HG03175 (cell line): ENCODE measurements at regions not wholly inside any gene's neighbourhood (a gene's known extent, or its start where the extent isn't known, plus 50 kb on each side); places are given as distances from the start of the nearest gene placed in this dataset.
"Not testable (repeated sequence)": the region's sequence is repeated elsewhere in the genome, so short reads cannot be mapped to it uniquely, and the experiment has no call there.

Experiments used
- ATAC-seq: cut with Tn5 transposase; IDR thresholded peaks from one replicate; pipeline ENCODE4 v1.9.1; 2021; ENCODE audit warnings: mild to moderate bottlenecking, moderate library complexity; ENCODE audit not compliant: unreplicated experiment

- no peak for ATAC-seq
These were observed 593.0 kb downstream of the FRK start for GRCh38 chr6:115467726-115468125.

GRCh38 chr6:115460913-115461312 is 599.8 kb downstream of the FRK start:
- no peak for ATAC-seq

GRCh38 chr6:115456848-115457247 is 603.8 kb downstream of the FRK start:
- no peak for ATAC-seq

GRCh38 chr6:115443825-115444478 is 616.7 kb downstream of the FRK start:
- ATAC-seq, result no peak

- ATAC-seq, result no peak
These were observed 618.4 kb downstream of the FRK start for GRCh38 chr6:115442323-115442722.

- no peak for ATAC-seq
These were observed 619.0 kb downstream of the FRK start for GRCh38 chr6:115441651-115442050.

- ATAC-seq, result no peak
These were observed 645.3 kb downstream of the FRK start for GRCh38 chr6:115415378-115415777.

- ATAC-seq, result not testable (repeated sequence)
These were observed 645.8 kb downstream of the FRK start for GRCh38 chr6:115414916-115415315.

GRCh38 chr6:115411756-115412155 is 648.9 kb downstream of the FRK start:
- ATAC-seq, result no peak

GRCh38 chr6:115404446-115404845 is 656.2 kb downstream of the FRK start:
- no peak for ATAC-seq

- no peak for ATAC-seq
These were observed 662.1 kb downstream of the FRK start for GRCh38 chr6:115398607-115399006.

GRCh38 chr6:115396112-115396906 is 664.4 kb downstream of the FRK start:
- ATAC-seq, result no peak

- ATAC-seq, result no peak
These were observed 666.9 kb downstream of the FRK start for GRCh38 chr6:115393821-115394220.

GRCh38 chr6:115370202-115370601 is 690.5 kb downstream of the FRK start:
- ATAC-seq, result no peak

GRCh38 chr6:115365783-115366182 is 694.9 kb downstream of the FRK start:
- no peak for ATAC-seq

GRCh38 chr6:115363379-115363778 is 697.3 kb downstream of the FRK start:
- ATAC-seq, result peak; percentile 57

GRCh38 chr6:115362234-115362633 is 698.5 kb downstream of the FRK start:
- peak; percentile 58 for ATAC-seq

GRCh38 chr6:115360602-115361325 is 699.9 kb downstream of the FRK start:
- ATAC-seq, result no peak

GRCh38 chr6:115358616-115359015 is 702.1 kb downstream of the FRK start:
- no peak for ATAC-seq

GRCh38 chr6:115356371-115356770 is 704.3 kb downstream of the FRK start:
- no peak for ATAC-seq

GRCh38 chr6:115323001-115323400 is 737.7 kb downstream of the FRK start:
- ATAC-seq, result no peak

- ATAC-seq, result no peak
These were observed 740.9 kb downstream of the FRK start for GRCh38 chr6:115319823-115320222.
